ENCODE measurements at regions not wholly inside any gene's neighbourhood (a gene's known extent, or its start where the extent isn't known, plus 50 kb on each side); places are given as distances from the start of the nearest gene placed in this dataset.

DNA sequence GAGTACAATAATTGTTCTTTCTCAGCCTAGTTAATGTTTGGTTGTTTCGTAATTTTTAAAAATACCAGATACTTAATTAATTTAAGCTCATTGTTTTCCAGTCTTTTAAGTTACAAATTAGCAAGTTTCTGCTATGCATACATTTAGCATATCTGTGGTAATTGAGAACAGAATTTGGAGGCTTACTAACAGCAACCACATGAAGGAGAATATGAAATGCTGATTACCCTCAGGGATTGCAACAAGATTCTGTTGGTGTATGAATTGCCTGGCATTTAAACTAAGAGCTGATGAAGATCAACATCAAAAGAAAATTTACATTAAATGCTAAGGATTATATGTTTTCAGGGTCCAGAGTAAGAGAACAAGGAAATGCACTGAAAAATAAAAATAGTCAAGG lies 580.0 kb upstream of the INTU start:
- Histone ChIP-seq H3K9ac (ENCODE audit: low read depth, low read length) (no peak overlapping the region), H3K36me3 (ENCODE audit: control insufficient read depth, insufficient read depth, low read length) (no peaks in the 10 kb centered on the region), H3K27me3 (ENCODE audit: control insufficient read depth, insufficient read depth, low read length) (no peaks in the 10 kb centered on the region), H3K9me3 (ENCODE audit: control insufficient read depth, insufficient read depth, low read length) (no peaks in the 10 kb centered on the region), H3K4me3 (ENCODE audit: low read depth, low read length) (no peak overlapping the region), H3K4me1 (ENCODE audit: control insufficient read depth, insufficient read depth, low read length) (no peaks in the 10 kb centered on the region)

DNA sequence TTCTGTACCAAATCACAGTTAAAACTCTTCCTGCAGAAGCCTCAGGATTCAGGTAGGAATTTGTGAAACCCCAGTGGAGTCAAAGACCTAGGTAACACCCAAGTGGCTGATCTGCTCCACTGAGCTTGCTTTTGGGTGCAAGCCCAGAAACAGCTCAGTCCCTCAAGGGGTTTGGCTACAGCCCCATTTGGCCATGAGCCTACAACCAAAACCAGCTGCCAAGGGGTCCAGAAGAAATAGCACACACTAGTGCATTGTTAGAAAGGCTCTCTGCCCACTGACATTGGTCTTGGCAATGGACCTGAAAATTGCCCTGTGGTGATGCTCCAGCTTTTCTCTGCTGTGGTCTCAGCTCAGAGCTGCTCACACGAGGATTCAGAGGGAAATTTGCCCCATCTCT lies 577.4 kb upstream of the INTU start:
- no peaks in the 10 kb centered on the region for H3K36me3 ChIP-seq (ENCODE audit: control insufficient read depth, insufficient read depth, low read length)
- H3K9me3 ChIP-seq (ENCODE audit: control insufficient read depth, insufficient read depth, low read length) = no peaks in the 10 kb centered on the region
- no peak overlapping the region for H3K4me3 ChIP-seq (ENCODE audit: low read depth, low read length)
- no peaks in the 10 kb centered on the region for H3K4me1 ChIP-seq (ENCODE audit: control insufficient read depth, insufficient read depth, low read length)
- H3K9ac ChIP-seq (ENCODE audit: low read depth, low read length) = no peak overlapping the region
- no peaks in the 10 kb centered on the region for H3K27me3 ChIP-seq (ENCODE audit: control insufficient read depth, insufficient read depth, low read length)

DNA sequence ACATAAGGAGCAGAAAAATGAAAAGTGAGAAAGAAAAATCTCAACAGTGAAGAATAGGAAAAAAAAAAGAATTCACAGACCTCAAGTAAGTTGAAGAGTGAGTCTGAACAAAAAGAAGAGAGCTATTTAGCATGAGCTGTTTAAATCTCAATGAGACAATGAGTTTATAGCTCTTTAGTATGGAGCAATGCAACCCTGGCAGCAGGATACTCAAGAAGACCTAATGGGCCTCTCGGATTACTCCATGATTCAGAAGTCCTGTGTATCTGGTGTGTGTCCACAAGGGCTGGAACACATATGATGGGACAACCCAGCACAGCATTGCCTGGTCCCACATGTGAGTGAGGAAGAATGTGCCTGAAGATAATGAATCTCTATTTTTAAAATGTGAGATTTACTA lies 563.1 kb upstream of the INTU start:
- no peaks in the 10 kb centered on the region for H3K9me3 ChIP-seq (ENCODE audit: control insufficient read depth, insufficient read depth, low read length)
- no peak overlapping the region for H3K4me3 ChIP-seq (ENCODE audit: low read depth, low read length)
- no peaks in the 10 kb centered on the region for H3K4me1 ChIP-seq (ENCODE audit: control insufficient read depth, insufficient read depth, low read length)
- no peaks in the 10 kb centered on the region for H3K27me3 ChIP-seq (ENCODE audit: control insufficient read depth, insufficient read depth, low read length)
- H3K9ac ChIP-seq (ENCODE audit: low read depth, low read length) = no peak overlapping the region
- no peaks in the 10 kb centered on the region for H3K36me3 ChIP-seq (ENCODE audit: control insufficient read depth, insufficient read depth, low read length)

DNA sequence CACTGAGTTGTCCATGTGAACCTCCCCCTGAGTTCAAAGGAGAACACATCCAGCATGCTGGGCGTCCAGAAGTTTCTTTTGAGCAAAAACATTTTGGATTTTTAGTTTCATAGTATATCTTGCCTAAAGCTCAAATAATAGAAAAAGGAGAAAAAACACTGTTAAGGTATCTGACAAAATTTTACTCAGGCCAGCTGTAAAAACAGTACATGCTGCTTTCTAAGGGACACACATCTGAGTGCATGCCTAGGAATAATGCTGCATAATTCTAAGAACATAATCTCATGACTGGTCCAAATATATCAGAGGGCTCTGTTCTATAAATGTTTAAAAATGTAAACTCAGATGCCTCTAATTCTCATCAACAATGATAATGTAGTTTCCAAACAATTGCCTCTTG lies 561.3 kb upstream of the INTU start:
- Histone ChIP-seq H3K4me1 (ENCODE audit: control insufficient read depth, insufficient read depth, low read length) (no peaks in the 10 kb centered on the region), H3K36me3 (ENCODE audit: control insufficient read depth, insufficient read depth, low read length) (no peaks in the 10 kb centered on the region), H3K4me3 (ENCODE audit: low read depth, low read length) (no peak overlapping the region), H3K27me3 (ENCODE audit: control insufficient read depth, insufficient read depth, low read length) (no peaks in the 10 kb centered on the region), H3K9me3 (ENCODE audit: control insufficient read depth, insufficient read depth, low read length) (no peaks in the 10 kb centered on the region), H3K9ac (ENCODE audit: low read depth, low read length) (no peak overlapping the region)

DNA sequence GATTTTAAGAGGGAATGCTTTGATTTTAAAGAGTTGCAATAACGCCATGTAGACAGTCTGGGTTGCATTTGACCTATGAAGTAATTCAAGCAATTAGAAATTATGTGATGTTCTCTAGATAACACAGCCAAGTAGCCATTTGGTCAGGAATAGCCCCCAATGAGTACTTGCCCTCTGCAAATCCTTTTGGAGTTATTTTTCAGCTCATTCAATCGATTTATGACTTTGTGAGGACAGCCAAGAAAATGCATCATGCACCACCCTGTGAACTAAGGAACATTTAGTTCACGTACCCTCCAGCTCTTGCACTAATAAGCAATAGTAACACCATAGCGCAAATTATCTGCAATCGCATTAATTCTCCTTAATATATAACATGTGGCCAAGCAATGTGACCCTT lies 552.6 kb upstream of the INTU start:
- no peaks in the 10 kb centered on the region for H3K4me1 ChIP-seq (ENCODE audit: control insufficient read depth, insufficient read depth, low read length)
- no peaks in the 10 kb centered on the region for H3K36me3 ChIP-seq (ENCODE audit: control insufficient read depth, insufficient read depth, low read length)
- H3K9me3 ChIP-seq (ENCODE audit: control insufficient read depth, insufficient read depth, low read length) = no peaks in the 10 kb centered on the region
- H3K4me3 ChIP-seq (ENCODE audit: low read depth, low read length) = no peak overlapping the region
- no peak overlapping the region for H3K9ac ChIP-seq (ENCODE audit: low read depth, low read length)
- H3K27me3 ChIP-seq (ENCODE audit: control insufficient read depth, insufficient read depth, low read length) = no peaks in the 10 kb centered on the region

DNA sequence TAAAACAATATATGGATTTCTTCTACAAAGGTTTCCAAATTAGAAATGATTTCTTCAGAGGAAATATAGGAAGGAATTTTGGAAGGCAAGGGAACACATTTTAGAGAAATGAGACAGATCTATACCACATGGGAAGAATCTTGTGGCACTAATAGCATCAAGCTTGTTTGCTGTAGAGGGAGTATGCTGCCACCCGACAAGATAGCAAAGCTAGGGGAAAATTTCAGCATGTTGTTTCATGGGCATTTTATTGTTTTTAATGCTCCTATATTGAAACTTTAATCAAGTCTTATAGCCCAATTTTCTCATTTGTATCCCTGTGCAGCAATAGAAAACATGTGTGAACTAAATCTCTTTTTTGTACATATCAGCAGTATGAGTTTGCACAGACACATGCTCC lies 551.7 kb upstream of the INTU start:
- H3K4me1 ChIP-seq (ENCODE audit: control insufficient read depth, insufficient read depth, low read length) = no peaks in the 10 kb centered on the region
- H3K9me3 ChIP-seq (ENCODE audit: control insufficient read depth, insufficient read depth, low read length) = no peaks in the 10 kb centered on the region
- no peaks in the 10 kb centered on the region for H3K27me3 ChIP-seq (ENCODE audit: control insufficient read depth, insufficient read depth, low read length)
- H3K9ac ChIP-seq (ENCODE audit: low read depth, low read length) = no peak overlapping the region
- no peaks in the 10 kb centered on the region for H3K36me3 ChIP-seq (ENCODE audit: control insufficient read depth, insufficient read depth, low read length)
- H3K4me3 ChIP-seq (ENCODE audit: low read depth, low read length) = no peak overlapping the region

DNA sequence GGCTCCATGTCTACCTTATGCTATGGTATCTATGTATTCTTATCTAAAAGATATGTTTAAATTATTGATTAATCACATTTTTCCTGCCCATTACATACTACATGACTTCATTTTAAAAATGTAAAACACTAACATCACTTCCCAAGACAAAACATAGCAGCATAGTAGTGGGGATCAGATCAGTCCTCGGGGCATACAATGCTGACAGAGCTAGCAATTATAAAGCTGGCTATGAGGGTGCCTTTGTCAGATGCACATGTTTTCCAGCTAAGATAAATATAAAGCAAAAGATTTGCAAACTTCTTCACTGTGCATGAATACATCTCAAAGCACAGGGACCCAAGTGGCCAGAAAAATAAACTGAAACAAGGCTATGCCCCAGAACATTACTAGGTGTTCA lies 549.8 kb upstream of the INTU start:
- H3K4me3 ChIP-seq (ENCODE audit: low read depth, low read length) = no peak overlapping the region
- peaks cover 10% of the 10 kb centered on the region for H3K9me3 ChIP-seq (ENCODE audit: control insufficient read depth, insufficient read depth, low read length)
- no peaks in the 10 kb centered on the region for H3K36me3 ChIP-seq (ENCODE audit: control insufficient read depth, insufficient read depth, low read length)
- no peaks in the 10 kb centered on the region for H3K27me3 ChIP-seq (ENCODE audit: control insufficient read depth, insufficient read depth, low read length)
- H3K9ac ChIP-seq (ENCODE audit: low read depth, low read length) = no peak overlapping the region
- no peaks in the 10 kb centered on the region for H3K4me1 ChIP-seq (ENCODE audit: control insufficient read depth, insufficient read depth, low read length)

DNA sequence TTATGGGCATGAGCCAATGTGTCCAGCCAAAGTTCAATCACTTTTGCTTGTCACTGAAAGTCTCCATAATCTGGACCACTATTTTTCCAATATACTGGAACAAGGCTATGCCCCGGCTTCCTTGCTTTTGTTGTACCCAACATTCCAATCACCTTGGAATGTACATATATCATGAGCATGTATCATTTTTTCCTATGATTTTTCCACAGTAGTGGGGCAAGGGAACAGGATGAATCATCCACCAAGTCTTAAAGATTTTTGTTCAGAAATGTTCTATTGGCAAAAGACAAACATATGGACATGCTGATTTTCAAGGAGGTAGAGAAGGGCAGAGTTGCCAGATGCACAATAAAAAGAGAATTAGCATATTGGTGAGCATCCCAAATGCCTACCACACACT lies 548.1 kb upstream of the INTU start:
- no peak overlapping the region for H3K9ac ChIP-seq (ENCODE audit: low read depth, low read length)
- H3K9me3 ChIP-seq (ENCODE audit: control insufficient read depth, insufficient read depth, low read length) = peaks cover 10% of the 10 kb centered on the region
- H3K4me1 ChIP-seq (ENCODE audit: control insufficient read depth, insufficient read depth, low read length) = no peaks in the 10 kb centered on the region
- H3K27me3 ChIP-seq (ENCODE audit: control insufficient read depth, insufficient read depth, low read length) = no peaks in the 10 kb centered on the region
- H3K36me3 ChIP-seq (ENCODE audit: control insufficient read depth, insufficient read depth, low read length) = no peaks in the 10 kb centered on the region
- H3K4me3 ChIP-seq (ENCODE audit: low read depth, low read length) = no peak overlapping the region

DNA sequence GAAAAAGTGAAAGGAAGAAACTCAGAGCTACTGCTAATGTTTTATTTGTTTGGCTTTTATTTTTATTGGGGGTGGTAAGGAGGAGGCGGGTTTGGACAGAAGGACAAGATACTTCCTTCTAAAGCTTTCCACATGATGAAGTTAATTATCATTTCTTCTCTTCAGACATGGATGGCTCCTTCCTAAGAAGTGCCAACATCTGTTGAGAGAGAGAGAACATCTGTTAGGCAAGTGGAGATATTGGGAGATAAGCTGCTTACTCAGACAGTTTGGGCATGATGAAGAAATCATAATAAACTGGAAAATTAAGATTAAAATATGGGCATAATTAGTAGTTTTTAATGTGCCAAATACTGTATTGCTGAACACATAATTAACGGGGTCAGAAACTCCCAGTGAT lies 535.7 kb upstream of the INTU start:
- Histone ChIP-seq H3K4me1 (ENCODE audit: control insufficient read depth, insufficient read depth, low read length) (no peaks in the 10 kb centered on the region), H3K9me3 (ENCODE audit: control insufficient read depth, insufficient read depth, low read length) (no peaks in the 10 kb centered on the region), H3K9ac (ENCODE audit: low read depth, low read length) (no peak overlapping the region), H3K4me3 (ENCODE audit: low read depth, low read length) (no peak overlapping the region), H3K27me3 (ENCODE audit: control insufficient read depth, insufficient read depth, low read length) (no peaks in the 10 kb centered on the region), H3K36me3 (ENCODE audit: control insufficient read depth, insufficient read depth, low read length) (no peaks in the 10 kb centered on the region)

DNA sequence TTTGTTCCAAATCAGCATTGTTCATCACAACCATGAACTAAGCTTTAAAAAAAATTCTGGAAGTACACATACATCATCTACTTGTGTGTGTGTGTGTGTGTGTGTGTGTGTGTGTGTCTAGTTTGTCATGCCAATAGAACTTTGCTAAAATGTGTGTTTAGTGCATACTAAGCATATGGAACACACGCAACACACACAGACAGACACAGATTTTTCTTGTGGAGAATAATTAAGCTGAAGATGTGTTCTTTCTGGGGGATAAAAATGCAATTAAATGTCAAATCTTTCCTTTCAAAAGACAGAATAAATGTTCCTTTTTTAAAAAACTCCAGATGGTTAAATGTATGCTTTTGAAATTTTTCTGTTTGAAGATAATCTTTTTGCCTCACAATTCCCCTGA lies 530.4 kb upstream of the INTU start:
- Histone ChIP-seq H3K9me3 (ENCODE audit: control insufficient read depth, insufficient read depth, low read length) (no peaks in the 10 kb centered on the region), H3K4me3 (ENCODE audit: low read depth, low read length) (no peak overlapping the region), H3K9ac (ENCODE audit: low read depth, low read length) (no peak overlapping the region), H3K4me1 (ENCODE audit: control insufficient read depth, insufficient read depth, low read length) (no peaks in the 10 kb centered on the region), H3K27me3 (ENCODE audit: control insufficient read depth, insufficient read depth, low read length) (no peaks in the 10 kb centered on the region), H3K36me3 (ENCODE audit: control insufficient read depth, insufficient read depth, low read length) (no peaks in the 10 kb centered on the region)

DNA sequence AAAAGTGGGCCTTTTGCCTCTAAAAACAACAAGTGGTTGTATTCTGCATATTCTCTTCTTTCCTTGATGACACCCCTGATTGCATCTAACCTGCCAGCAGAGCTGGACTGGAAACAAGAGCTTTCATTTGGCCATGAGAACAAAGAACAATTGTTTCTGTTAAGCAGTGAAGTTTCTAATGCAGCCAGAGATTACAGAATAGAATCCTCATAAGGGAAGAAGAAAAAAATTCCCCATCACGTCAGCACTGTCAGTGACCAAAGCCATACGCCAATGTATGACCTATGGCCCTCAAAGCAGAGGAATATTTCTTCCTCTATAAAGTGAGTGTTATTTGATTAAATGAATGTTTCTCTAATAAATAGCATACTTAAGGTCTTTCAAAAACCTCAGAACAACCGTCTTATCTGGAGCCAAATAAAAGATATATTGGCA lies 529.1 kb upstream of the INTU start:
- Histone ChIP-seq H3K9me3 (ENCODE audit: control insufficient read depth, insufficient read depth, low read length) (no peaks in the 10 kb centered on the region), H3K4me1 (ENCODE audit: control insufficient read depth, insufficient read depth, low read length) (no peaks in the 10 kb centered on the region), H3K36me3 (ENCODE audit: control insufficient read depth, insufficient read depth, low read length) (no peaks in the 10 kb centered on the region), H3K4me3 (ENCODE audit: low read depth, low read length) (no peak overlapping the region), H3K9ac (ENCODE audit: low read depth, low read length) (no peak overlapping the region), H3K27me3 (ENCODE audit: control insufficient read depth, insufficient read depth, low read length) (no peaks in the 10 kb centered on the region)

DNA sequence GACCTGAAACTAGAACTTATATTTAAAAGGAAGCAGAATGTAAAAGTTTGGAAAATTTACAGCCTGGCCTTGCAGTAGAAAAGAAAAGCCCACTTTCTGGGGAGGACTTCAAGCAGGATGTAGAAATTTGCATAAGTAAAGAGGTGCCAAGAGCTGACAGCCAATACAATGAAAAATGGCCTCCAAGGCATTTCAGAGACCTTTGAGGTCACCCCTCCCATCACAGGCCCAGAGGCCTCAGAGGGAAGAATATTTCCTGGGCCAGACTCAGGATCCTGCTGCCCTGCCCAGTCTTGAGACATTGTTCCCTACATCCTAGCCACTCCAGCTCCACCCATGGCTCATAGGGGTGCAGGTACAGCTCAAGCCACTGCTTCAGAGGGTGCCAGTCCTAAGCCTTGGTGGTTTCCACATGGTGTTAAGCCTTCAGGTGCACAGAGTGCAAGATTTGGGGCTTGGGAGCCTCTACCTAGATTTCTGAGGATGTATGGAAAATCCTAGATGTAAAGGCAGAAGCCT lies 518.9 kb upstream of the INTU start:
- no peaks in the 10 kb centered on the region for H3K36me3 ChIP-seq (ENCODE audit: control insufficient read depth, insufficient read depth, low read length)
- no peaks in the 10 kb centered on the region for H3K9me3 ChIP-seq (ENCODE audit: control insufficient read depth, insufficient read depth, low read length)
- H3K4me3 ChIP-seq (ENCODE audit: low read depth, low read length) = no peak overlapping the region
- H3K9ac ChIP-seq (ENCODE audit: low read depth, low read length) = no peak overlapping the region
- no peaks in the 10 kb centered on the region for H3K27me3 ChIP-seq (ENCODE audit: control insufficient read depth, insufficient read depth, low read length)
- peaks cover 2% of the 10 kb centered on the region for H3K4me1 ChIP-seq (ENCODE audit: control insufficient read depth, insufficient read depth, low read length)

DNA sequence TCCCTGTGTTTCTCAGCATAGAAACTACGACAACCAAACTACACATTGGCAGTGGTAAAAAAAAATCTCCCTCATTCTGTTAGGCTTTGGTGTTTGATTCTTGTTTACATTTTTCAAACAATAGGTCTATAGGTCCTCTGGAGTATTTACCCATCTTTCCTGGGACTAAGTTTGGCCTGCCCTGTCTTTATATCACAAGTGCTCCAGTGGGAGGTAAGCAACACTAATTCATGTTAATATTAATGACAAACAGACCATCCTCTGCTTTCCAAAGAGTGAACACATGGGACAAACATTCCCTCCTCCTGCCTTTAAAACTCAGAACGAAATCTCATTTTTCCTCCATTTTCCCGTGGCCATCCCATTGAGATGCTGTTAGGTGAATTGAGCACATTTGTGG lies 514.1 kb upstream of the INTU start:
- H3K9ac ChIP-seq (ENCODE audit: low read depth, low read length) = no peak overlapping the region
- no peak overlapping the region for H3K4me3 ChIP-seq (ENCODE audit: low read depth, low read length)
- H3K9me3 ChIP-seq (ENCODE audit: control insufficient read depth, insufficient read depth, low read length) = no peaks in the 10 kb centered on the region
- H3K27me3 ChIP-seq (ENCODE audit: control insufficient read depth, insufficient read depth, low read length) = no peaks in the 10 kb centered on the region
- no peaks in the 10 kb centered on the region for H3K36me3 ChIP-seq (ENCODE audit: control insufficient read depth, insufficient read depth, low read length)
- H3K4me1 ChIP-seq (ENCODE audit: control insufficient read depth, insufficient read depth, low read length) = peaks cover 12% of the 10 kb centered on the region
